ENCODE measurements at regions not wholly inside any gene's neighbourhood (a gene's known extent, or its start where the extent isn't known, plus 50 kb on each side); places are given as distances from the start of the nearest gene placed in this dataset.

DNA sequence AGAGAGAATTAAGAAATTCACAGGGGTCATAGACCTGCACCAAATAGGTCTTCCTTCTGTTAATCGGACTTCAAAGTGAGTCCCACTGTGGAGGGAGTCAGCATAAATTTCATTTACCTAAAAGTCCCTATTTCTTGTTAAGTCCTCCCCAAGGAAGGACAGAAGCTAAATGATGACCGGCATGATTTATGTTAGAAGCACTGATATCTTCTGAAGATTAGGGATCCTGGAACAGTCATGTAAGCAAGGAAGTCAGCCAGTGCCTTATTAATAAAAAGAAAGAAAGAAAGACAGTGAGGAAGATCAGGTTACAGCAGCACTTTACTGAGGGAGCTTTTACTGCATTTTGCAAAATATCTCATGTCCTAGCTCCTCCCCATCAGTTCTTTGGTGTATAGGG, 287.5 kb downstream of the FOXG1 start:
- Histone ChIP-seq H3K36me3 (ENCODE audit: control insufficient read depth in 1 of 2, insufficient read depth in 2 of 2, low read length in 2 of 2) (no peaks in the 10 kb centered on the region), H3K4me1 (ENCODE audit: control insufficient read depth in 1 of 2, insufficient read depth in 2 of 2, low read length in 2 of 2) (no peaks in the 10 kb centered on the region), H3K9ac (ENCODE audit: low read depth in 1 of 2, low read length in 2 of 2) (no peak overlapping the region), H3K9me3 (ENCODE audit: control insufficient read depth in 1 of 2, low read length in 2 of 2) (no peaks in the 10 kb centered on the region), H3K27ac (ENCODE audit: low read depth, low read length) (no peak overlapping the region), H3K27me3 (ENCODE audit: control insufficient read depth in 1 of 2, insufficient read depth in 2 of 2, low read length in 2 of 2) (no peaks in the 10 kb centered on the region), H3K4me3 (ENCODE audit: low read depth in 1 of 2, low read length in 2 of 2) (no peak overlapping the region)

DNA sequence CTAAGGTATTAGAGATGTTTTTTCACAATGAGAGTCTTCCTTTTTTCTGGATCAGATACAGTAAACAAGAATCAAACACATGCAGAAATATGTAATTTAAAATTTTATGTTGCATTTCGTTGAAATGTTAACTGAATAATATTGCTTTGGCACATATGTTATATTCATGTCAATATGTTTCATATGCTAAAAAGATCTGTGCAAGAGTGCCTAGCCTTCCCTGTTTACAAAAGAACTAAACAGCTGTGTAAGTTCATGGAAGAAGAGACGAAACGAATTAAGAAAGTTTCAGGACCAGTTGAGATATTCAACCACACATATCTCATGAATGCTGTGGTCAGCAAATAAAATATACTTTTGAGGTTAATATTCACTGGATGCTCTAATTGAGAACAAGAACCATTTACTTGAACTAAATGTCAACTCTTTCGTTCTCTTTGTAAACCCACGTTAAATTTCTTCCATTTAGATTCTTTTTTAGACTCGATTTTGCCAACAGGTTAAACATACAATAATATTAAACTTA, 289.5 kb downstream of the FOXG1 start:
- H3K9me3 ChIP-seq (ENCODE audit: control insufficient read depth in 1 of 2, low read length in 2 of 2): no peaks in the 10 kb centered on the region
- no peak overlapping the region for H3K9ac ChIP-seq (ENCODE audit: low read depth in 1 of 2, low read length in 2 of 2)
- H3K4me1 ChIP-seq (ENCODE audit: control insufficient read depth in 1 of 2, insufficient read depth in 2 of 2, low read length in 2 of 2): no peaks in the 10 kb centered on the region
- H3K27ac ChIP-seq (ENCODE audit: low read depth, low read length): no peak overlapping the region
- no peaks in the 10 kb centered on the region for H3K27me3 ChIP-seq (ENCODE audit: control insufficient read depth in 1 of 2, insufficient read depth in 2 of 2, low read length in 2 of 2)
- H3K36me3 ChIP-seq (ENCODE audit: control insufficient read depth in 1 of 2, insufficient read depth in 2 of 2, low read length in 2 of 2): no peaks in the 10 kb centered on the region
- no peak overlapping the region for H3K4me3 ChIP-seq (ENCODE audit: low read depth in 1 of 2, low read length in 2 of 2)

DNA sequence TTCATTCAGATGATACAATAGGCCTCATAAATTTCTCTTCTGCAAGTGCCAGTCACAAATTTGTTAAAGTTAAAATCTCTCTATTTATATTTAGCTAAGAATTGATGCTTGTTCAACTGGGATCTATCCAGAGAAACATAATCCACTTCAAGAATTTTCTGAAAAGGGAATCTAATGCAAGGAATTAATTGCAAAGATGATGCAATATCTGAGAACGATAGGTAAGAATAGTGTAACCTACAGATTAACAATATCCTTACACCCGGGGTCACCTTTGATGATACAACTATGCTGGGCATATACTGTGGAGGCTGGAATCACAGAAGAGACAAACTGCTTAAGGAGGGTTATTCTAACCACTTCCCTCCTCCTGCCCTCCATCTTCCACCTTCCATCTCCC, 295.1 kb downstream of the FOXG1 start:
- Histone ChIP-seq H3K4me3 (ENCODE audit: low read depth in 1 of 2, low read length in 2 of 2) (no peak overlapping the region), H3K9me3 (ENCODE audit: control insufficient read depth in 1 of 2, low read length in 2 of 2) (no peaks in the 10 kb centered on the region), H3K27ac (ENCODE audit: low read depth, low read length) (no peak overlapping the region), H3K27me3 (ENCODE audit: control insufficient read depth in 1 of 2, insufficient read depth in 2 of 2, low read length in 2 of 2) (no peaks in the 10 kb centered on the region), H3K4me1 (ENCODE audit: control insufficient read depth in 1 of 2, insufficient read depth in 2 of 2, low read length in 2 of 2) (no peaks in the 10 kb centered on the region), H3K9ac (ENCODE audit: low read depth in 1 of 2, low read length in 2 of 2) (no peak overlapping the region), H3K36me3 (ENCODE audit: control insufficient read depth in 1 of 2, insufficient read depth in 2 of 2, low read length in 2 of 2) (no peaks in the 10 kb centered on the region)

DNA sequence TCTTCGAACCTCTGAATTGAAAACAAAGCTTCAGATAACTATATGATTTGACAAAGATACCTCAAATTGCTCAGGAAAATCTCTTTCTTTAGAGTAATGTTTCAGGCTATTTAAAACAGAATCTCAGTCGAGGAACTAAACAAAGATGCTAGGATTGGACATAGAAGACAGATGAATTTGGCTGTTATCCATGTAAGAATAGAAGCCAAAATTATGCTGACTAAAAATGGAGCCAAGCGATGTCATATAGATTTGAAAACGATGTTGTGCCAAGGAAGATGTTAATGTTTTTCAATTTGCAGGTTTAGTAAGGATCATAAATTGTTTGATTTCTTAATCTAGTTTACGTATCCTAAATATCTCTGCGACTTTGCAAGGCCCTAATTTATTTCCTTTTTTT, 295.9 kb downstream of the FOXG1 start:
- Histone ChIP-seq H3K9me3 (ENCODE audit: control insufficient read depth in 1 of 2, low read length in 2 of 2) (no peaks in the 10 kb centered on the region), H3K27me3 (ENCODE audit: control insufficient read depth in 1 of 2, insufficient read depth in 2 of 2, low read length in 2 of 2) (no peaks in the 10 kb centered on the region), H3K4me1 (ENCODE audit: control insufficient read depth in 1 of 2, insufficient read depth in 2 of 2, low read length in 2 of 2) (no peaks in the 10 kb centered on the region), H3K4me3 (ENCODE audit: low read depth in 1 of 2, low read length in 2 of 2) (no peak overlapping the region), H3K36me3 (ENCODE audit: control insufficient read depth in 1 of 2, insufficient read depth in 2 of 2, low read length in 2 of 2) (no peaks in the 10 kb centered on the region), H3K27ac (ENCODE audit: low read depth, low read length) (no peak overlapping the region), H3K9ac (ENCODE audit: low read depth in 1 of 2, low read length in 2 of 2) (no peak overlapping the region)

DNA sequence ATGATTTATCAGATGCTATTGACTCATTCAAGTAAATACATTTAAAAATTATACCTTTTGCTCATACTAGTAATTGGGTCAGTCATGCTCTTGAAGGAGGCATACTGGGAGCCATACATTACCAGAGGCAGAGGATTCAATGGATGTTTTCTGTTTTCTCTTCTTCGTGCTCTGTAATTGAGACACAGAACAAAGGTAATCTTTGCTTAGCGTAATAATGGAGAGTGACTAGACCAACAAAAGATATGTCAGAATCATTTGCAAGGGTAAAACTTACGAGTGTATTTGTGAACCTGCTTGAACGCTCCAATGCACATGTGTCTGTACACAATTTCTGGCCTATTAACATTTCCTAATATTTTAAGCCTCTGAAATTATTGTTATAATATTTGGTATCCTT, 296.4 kb downstream of the FOXG1 start:
- Histone ChIP-seq H3K27ac (ENCODE audit: low read depth, low read length) (no peak overlapping the region), H3K4me1 (ENCODE audit: control insufficient read depth in 1 of 2, insufficient read depth in 2 of 2, low read length in 2 of 2) (no peaks in the 10 kb centered on the region), H3K4me3 (ENCODE audit: low read depth in 1 of 2, low read length in 2 of 2) (no peak overlapping the region), H3K36me3 (ENCODE audit: control insufficient read depth in 1 of 2, insufficient read depth in 2 of 2, low read length in 2 of 2) (no peaks in the 10 kb centered on the region), H3K9me3 (ENCODE audit: control insufficient read depth in 1 of 2, low read length in 2 of 2) (no peaks in the 10 kb centered on the region), H3K27me3 (ENCODE audit: control insufficient read depth in 1 of 2, insufficient read depth in 2 of 2, low read length in 2 of 2) (no peaks in the 10 kb centered on the region), H3K9ac (ENCODE audit: low read depth in 1 of 2, low read length in 2 of 2) (no peak overlapping the region)

DNA sequence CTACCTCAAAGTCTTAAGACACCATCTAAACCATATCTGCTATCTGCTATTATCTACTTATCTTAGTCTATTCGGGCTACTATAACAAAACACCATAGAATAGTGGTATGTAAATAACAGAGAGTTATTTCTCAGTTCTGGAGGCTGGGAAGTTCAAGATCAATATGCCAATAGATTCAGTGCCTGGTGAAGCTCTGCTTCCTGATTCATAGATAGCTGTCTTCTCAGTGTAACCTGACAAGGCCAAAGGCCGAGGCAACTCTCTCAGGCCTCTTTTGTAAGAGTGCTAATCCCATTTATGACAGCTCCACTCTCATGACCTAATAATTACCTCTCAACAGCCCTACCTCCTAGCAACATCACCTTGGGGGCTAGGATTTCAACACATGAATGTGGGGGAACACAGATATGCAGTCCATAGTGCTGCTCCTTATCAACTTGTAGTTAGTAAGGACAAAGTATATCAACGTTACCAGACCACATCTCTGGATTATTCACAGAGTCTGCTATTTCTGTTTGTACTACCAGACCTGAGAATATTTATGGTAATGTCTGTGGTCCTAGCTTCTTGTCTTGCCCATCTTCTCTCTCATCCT, 297.8 kb downstream of the FOXG1 start:
- Histone ChIP-seq H3K9me3 (ENCODE audit: control insufficient read depth in 1 of 2, low read length in 2 of 2) (no peaks in the 10 kb centered on the region), H3K9ac (ENCODE audit: low read depth in 1 of 2, low read length in 2 of 2) (no peak overlapping the region), H3K27ac (ENCODE audit: low read depth, low read length) (no peak overlapping the region), H3K36me3 (ENCODE audit: control insufficient read depth in 1 of 2, insufficient read depth in 2 of 2, low read length in 2 of 2) (no peaks in the 10 kb centered on the region), H3K4me1 (ENCODE audit: control insufficient read depth in 1 of 2, insufficient read depth in 2 of 2, low read length in 2 of 2) (no peaks in the 10 kb centered on the region), H3K4me3 (ENCODE audit: low read depth in 1 of 2, low read length in 2 of 2) (no peak overlapping the region), H3K27me3 (ENCODE audit: control insufficient read depth in 1 of 2, insufficient read depth in 2 of 2, low read length in 2 of 2) (no peaks in the 10 kb centered on the region)

DNA sequence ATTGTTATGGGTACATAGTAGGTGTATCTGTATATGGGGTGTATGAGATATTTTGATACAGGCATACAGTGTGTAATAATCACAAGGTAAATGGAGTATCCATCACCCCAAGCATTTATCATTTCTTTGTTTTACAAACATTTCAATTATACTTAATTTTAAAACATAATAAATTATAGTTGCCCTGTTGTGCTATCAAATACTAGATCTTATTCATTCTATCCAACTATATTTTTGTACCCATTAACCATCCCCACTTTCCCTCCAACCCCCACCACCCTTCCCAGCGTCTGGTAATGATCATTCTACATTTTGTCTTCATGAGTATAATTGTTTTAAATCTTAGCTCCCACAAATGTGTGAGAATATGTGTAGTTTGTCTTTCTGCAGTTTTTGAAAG, 302.6 kb downstream of the FOXG1 start:
- Histone ChIP-seq H3K27ac (ENCODE audit: low read depth, low read length) (no peak overlapping the region), H3K4me1 (ENCODE audit: control insufficient read depth in 1 of 2, insufficient read depth in 2 of 2, low read length in 2 of 2) (no peaks in the 10 kb centered on the region), H3K27me3 (ENCODE audit: control insufficient read depth in 1 of 2, insufficient read depth in 2 of 2, low read length in 2 of 2) (no peaks in the 10 kb centered on the region), H3K9ac (ENCODE audit: low read depth in 1 of 2, low read length in 2 of 2) (no peak overlapping the region), H3K4me3 (ENCODE audit: low read depth in 1 of 2, low read length in 2 of 2) (no peak overlapping the region), H3K9me3 (ENCODE audit: control insufficient read depth in 1 of 2, low read length in 2 of 2) (no peaks in the 10 kb centered on the region), H3K36me3 (ENCODE audit: control insufficient read depth in 1 of 2, insufficient read depth in 2 of 2, low read length in 2 of 2) (no peaks in the 10 kb centered on the region)

DNA sequence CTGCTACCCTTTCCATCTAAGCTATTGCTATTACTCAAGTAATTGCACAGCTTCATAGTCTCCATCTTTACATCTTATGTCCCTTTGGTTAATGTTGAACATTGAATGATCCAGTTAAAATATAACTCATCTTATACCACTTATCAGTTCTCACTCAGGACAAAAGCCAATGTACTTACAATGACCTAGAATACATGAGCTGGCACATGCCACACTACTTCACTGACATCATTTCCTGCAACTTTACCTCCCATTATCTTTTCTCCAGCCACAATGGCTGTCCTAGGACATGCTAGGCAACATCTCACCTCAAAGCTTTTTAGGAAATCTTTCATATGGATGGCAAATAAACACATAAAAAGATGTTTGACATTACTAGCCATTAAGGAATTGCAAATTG, 309.2 kb downstream of the FOXG1 start:
- H3K36me3 ChIP-seq (ENCODE audit: control insufficient read depth in 1 of 2, insufficient read depth in 2 of 2, low read length in 2 of 2): no peaks in the 10 kb centered on the region
- no peaks in the 10 kb centered on the region for H3K27me3 ChIP-seq (ENCODE audit: control insufficient read depth in 1 of 2, insufficient read depth in 2 of 2, low read length in 2 of 2)
- H3K27ac ChIP-seq (ENCODE audit: low read depth, low read length): no peak overlapping the region

DNA sequence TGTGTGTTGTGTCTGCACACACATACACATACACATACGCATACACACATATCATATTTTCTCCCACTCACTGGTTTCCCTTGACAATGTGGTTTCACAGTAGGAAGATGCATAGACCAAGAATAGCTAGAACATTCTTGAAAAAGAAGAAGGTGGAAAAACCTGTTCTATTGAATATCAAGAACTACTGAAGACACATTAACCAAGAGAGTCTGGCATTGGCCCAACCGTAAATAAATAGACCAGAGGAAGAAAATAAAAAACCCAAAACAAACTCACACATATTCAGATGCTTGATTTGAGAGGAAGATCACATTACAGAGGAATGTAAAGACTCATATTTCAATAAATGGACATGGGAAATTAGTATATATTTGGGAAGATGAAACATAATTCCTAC, 311.3 kb downstream of the FOXG1 start:
- no peak overlapping the region for H3K9ac ChIP-seq (ENCODE audit: low read depth in 1 of 2, low read length in 2 of 2)
- H3K9me3 ChIP-seq (ENCODE audit: control insufficient read depth in 1 of 2, low read length in 2 of 2): no peaks in the 10 kb centered on the region
- H3K27me3 ChIP-seq (ENCODE audit: control insufficient read depth in 1 of 2, insufficient read depth in 2 of 2, low read length in 2 of 2): no peaks in the 10 kb centered on the region
- H3K4me3 ChIP-seq (ENCODE audit: low read depth in 1 of 2, low read length in 2 of 2): no peak overlapping the region
- no peak overlapping the region for H3K27ac ChIP-seq (ENCODE audit: low read depth, low read length)
- no peaks in the 10 kb centered on the region for H3K36me3 ChIP-seq (ENCODE audit: control insufficient read depth in 1 of 2, insufficient read depth in 2 of 2, low read length in 2 of 2)
- no peaks in the 10 kb centered on the region for H3K4me1 ChIP-seq (ENCODE audit: control insufficient read depth in 1 of 2, insufficient read depth in 2 of 2, low read length in 2 of 2)

More for the DNA sequence above, 309.2 kb downstream of the FOXG1 start:
- Histone ChIP-seq H3K9ac (ENCODE audit: low read depth in 1 of 2, low read length in 2 of 2) (no peak overlapping the region), H3K4me1 (ENCODE audit: control insufficient read depth in 1 of 2, insufficient read depth in 2 of 2, low read length in 2 of 2) (no peaks in the 10 kb centered on the region), H3K4me3 (ENCODE audit: low read depth in 1 of 2, low read length in 2 of 2) (no peak overlapping the region), H3K9me3 (ENCODE audit: control insufficient read depth in 1 of 2, low read length in 2 of 2) (no peaks in the 10 kb centered on the region)

DNA sequence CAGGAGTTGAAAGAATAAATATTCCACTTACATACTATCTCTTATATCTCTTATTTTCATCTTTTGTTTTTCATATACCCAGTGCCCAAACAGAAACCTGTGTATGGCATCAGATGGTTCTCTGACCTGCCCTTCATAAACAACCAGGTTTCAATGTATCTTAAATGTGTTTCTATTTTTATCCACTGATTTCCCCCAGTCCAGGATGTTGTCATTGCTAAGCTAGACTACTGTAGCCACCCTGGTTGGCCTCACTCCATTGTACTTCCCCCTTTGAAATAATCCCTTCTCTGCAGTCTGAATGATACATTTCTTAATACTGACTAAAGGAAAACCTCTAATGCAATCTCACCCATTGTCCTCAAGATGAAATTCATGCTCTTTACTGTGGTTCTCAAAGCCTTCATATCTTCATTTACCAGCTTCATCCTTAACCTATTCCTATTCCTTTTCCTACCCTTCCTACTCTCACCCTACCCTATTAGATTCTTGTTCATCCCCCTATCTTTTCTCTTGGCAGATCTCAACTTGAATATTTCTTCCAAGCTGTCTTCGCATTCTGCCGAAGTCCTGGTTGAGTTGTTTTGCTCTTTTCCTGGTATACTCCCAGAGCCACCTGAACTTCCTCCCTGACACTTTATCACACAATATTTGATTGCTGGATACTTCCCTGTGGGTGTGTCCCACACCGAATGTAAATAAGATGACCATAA, 312.4 kb downstream of the FOXG1 start:
- Histone ChIP-seq H3K4me3 (ENCODE audit: low read depth in 1 of 2, low read length in 2 of 2) (no peak overlapping the region), H3K9me3 (ENCODE audit: control insufficient read depth in 1 of 2, low read length in 2 of 2) (no peaks in the 10 kb centered on the region), H3K4me1 (ENCODE audit: control insufficient read depth in 1 of 2, insufficient read depth in 2 of 2, low read length in 2 of 2) (no peaks in the 10 kb centered on the region), H3K36me3 (ENCODE audit: control insufficient read depth in 1 of 2, insufficient read depth in 2 of 2, low read length in 2 of 2) (no peaks in the 10 kb centered on the region), H3K27ac (ENCODE audit: low read depth, low read length) (no peak overlapping the region), H3K9ac (ENCODE audit: low read depth in 1 of 2, low read length in 2 of 2) (no peak overlapping the region), H3K27me3 (ENCODE audit: control insufficient read depth in 1 of 2, insufficient read depth in 2 of 2, low read length in 2 of 2) (no peaks in the 10 kb centered on the region)

Data from duodenal mucosa (tissue), 2 donors.